ENCODE measurements at regions not wholly inside any gene's neighbourhood (a gene's known extent, or its start where the extent isn't known, plus 50 kb on each side); places are given as distances from the start of the nearest gene placed in this dataset.
"Not testable (repeated sequence)": the region's sequence is repeated elsewhere in the genome, so short reads cannot be mapped to it uniquely, and the experiment has no call there.

- no CpG with 5 or more reads among the region's 2 CpGs for WGBS (ENCODE audit: insufficient coverage)
- Histone ChIP-seq H3K4me1 (ENCODE audit: control insufficient read depth, insufficient read depth, low read length) (peaks cover 3% of the 10 kb centered on the region), H3K36me3 (ENCODE audit: control insufficient read depth, insufficient read depth, low read length) (no peaks in the 10 kb centered on the region), H3K4me3 (ENCODE audit: low read length) (no peak overlapping the region), H3K9me3 (replicated peaks; ENCODE audit: control insufficient read depth, low read depth, low read length) (no peaks in the 10 kb centered on the region), H3K27me3 (ENCODE audit: control insufficient read depth, insufficient read depth, low read length) (no peaks in the 10 kb centered on the region), H3K27ac (ENCODE audit: low read length) (no peak overlapping the region)
- peak; percentile 34 for DNase-seq
These were observed 101.1 kb downstream of the DACT1 start for GRCh38 chr14:58738876-58739275.

- peaks cover 3% of the 10 kb centered on the region for H3K4me1 ChIP-seq (ENCODE audit: control insufficient read depth, insufficient read depth, low read length)
- H3K4me3 ChIP-seq (ENCODE audit: low read length), result no peak overlapping the region
- no peaks in the 10 kb centered on the region for H3K36me3 ChIP-seq (ENCODE audit: control insufficient read depth, insufficient read depth, low read length)
- WGBS (ENCODE audit: insufficient coverage), result 86% methylated on average over 1 of the region's 3 CpGs
- no peaks in the 10 kb centered on the region for H3K9me3 ChIP-seq (replicated peaks; ENCODE audit: control insufficient read depth, low read depth, low read length)
- no peak for DNase-seq
- no peaks in the 10 kb centered on the region for H3K27me3 ChIP-seq (ENCODE audit: control insufficient read depth, insufficient read depth, low read length)
- no peak overlapping the region for H3K27ac ChIP-seq (ENCODE audit: low read length)
These were observed 101.9 kb downstream of the DACT1 start for GRCh38 chr14:58739674-58740073.

GRCh38 chr14:58740379-58740935 lies 102.7 kb downstream of the DACT1 start:
- Histone ChIP-seq H3K9me3 (replicated peaks; ENCODE audit: control insufficient read depth, low read depth, low read length) (no peaks in the 10 kb centered on the region), H3K4me1 (ENCODE audit: control insufficient read depth, insufficient read depth, low read length) (peaks cover 3% of the 10 kb centered on the region), H3K36me3 (ENCODE audit: control insufficient read depth, insufficient read depth, low read length) (no peaks in the 10 kb centered on the region), H3K27me3 (ENCODE audit: control insufficient read depth, insufficient read depth, low read length) (no peaks in the 10 kb centered on the region), H3K4me3 (ENCODE audit: low read length) (no peak overlapping the region), H3K27ac (ENCODE audit: low read length) (peak overlapping the region; percentile 53)
- peak; percentile 81 for DNase-seq
- WGBS (ENCODE audit: insufficient coverage), result 65% methylated on average over 3 of the region's 4 CpGs

GRCh38 chr14:58744801-58745394 lies 107.1 kb downstream of the DACT1 start:
- Histone ChIP-seq H3K27me3 (ENCODE audit: control insufficient read depth, insufficient read depth, low read length) (no peaks in the 10 kb centered on the region), H3K9me3 (replicated peaks; ENCODE audit: control insufficient read depth, low read depth, low read length) (no peaks in the 10 kb centered on the region), H3K4me3 (ENCODE audit: low read length) (no peak overlapping the region), H3K4me1 (ENCODE audit: control insufficient read depth, insufficient read depth, low read length) (peaks cover 4% of the 10 kb centered on the region), H3K36me3 (ENCODE audit: control insufficient read depth, insufficient read depth, low read length) (no peaks in the 10 kb centered on the region), H3K27ac (ENCODE audit: low read length) (no peak overlapping the region)
- DNase-seq, result no peak
- 70% methylated on average over 3 of the region's 5 CpGs for WGBS (ENCODE audit: insufficient coverage)

GRCh38 chr14:58746261-58746660 lies 108.5 kb downstream of the DACT1 start:
- H3K4me3 ChIP-seq (ENCODE audit: low read length), result no peak overlapping the region
- WGBS (ENCODE audit: insufficient coverage), result no CpG with 5 or more reads among the region's 1 CpG
- H3K27me3 ChIP-seq (ENCODE audit: control insufficient read depth, insufficient read depth, low read length), result no peaks in the 10 kb centered on the region
- H3K27ac ChIP-seq (ENCODE audit: low read length), result no peak overlapping the region
- no peaks in the 10 kb centered on the region for H3K9me3 ChIP-seq (replicated peaks; ENCODE audit: control insufficient read depth, low read depth, low read length)
- DNase-seq, result no peak
- H3K4me1 ChIP-seq (ENCODE audit: control insufficient read depth, insufficient read depth, low read length), result peaks cover 4% of the 10 kb centered on the region
- no peaks in the 10 kb centered on the region for H3K36me3 ChIP-seq (ENCODE audit: control insufficient read depth, insufficient read depth, low read length)

GRCh38 chr14:58746701-58747100 lies 108.9 kb downstream of the DACT1 start:
- Histone ChIP-seq H3K27me3 (ENCODE audit: control insufficient read depth, insufficient read depth, low read length) (no peaks in the 10 kb centered on the region), H3K27ac (ENCODE audit: low read length) (no peak overlapping the region), H3K4me3 (ENCODE audit: low read length) (no peak overlapping the region), H3K36me3 (ENCODE audit: control insufficient read depth, insufficient read depth, low read length) (no peaks in the 10 kb centered on the region), H3K9me3 (replicated peaks; ENCODE audit: control insufficient read depth, low read depth, low read length) (no peaks in the 10 kb centered on the region), H3K4me1 (ENCODE audit: control insufficient read depth, insufficient read depth, low read length) (peaks cover 4% of the 10 kb centered on the region)
- DNase-seq, result no peak
- WGBS (ENCODE audit: insufficient coverage), result 83% methylated on average over 1 of the region's 3 CpGs

- Histone ChIP-seq H3K27me3 (ENCODE audit: control insufficient read depth, insufficient read depth, low read length) (no peaks in the 10 kb centered on the region), H3K36me3 (ENCODE audit: control insufficient read depth, insufficient read depth, low read length) (no peaks in the 10 kb centered on the region), H3K27ac (ENCODE audit: low read length) (no peak overlapping the region), H3K4me1 (ENCODE audit: control insufficient read depth, insufficient read depth, low read length) (peaks cover 9% of the 10 kb centered on the region), H3K4me3 (ENCODE audit: low read length) (no peak overlapping the region), H3K9me3 (replicated peaks; ENCODE audit: control insufficient read depth, low read depth, low read length) (no peaks in the 10 kb centered on the region)
- 100% methylated on average over 4 of the region's 7 CpGs for WGBS (ENCODE audit: insufficient coverage)
- peak; percentile 47 for DNase-seq
These were observed 109.4 kb downstream of the DACT1 start for GRCh38 chr14:58747181-58747580.

GRCh38 chr14:58748251-58748650 lies 110.5 kb downstream of the DACT1 start:
- not testable (repeated sequence) for H3K36me3 ChIP-seq (ENCODE audit: control insufficient read depth, insufficient read depth, low read length); H3K27me3 ChIP-seq (ENCODE audit: control insufficient read depth, insufficient read depth, low read length); DNase-seq; H3K4me3 ChIP-seq (ENCODE audit: low read length); H3K9me3 ChIP-seq (replicated peaks; ENCODE audit: control insufficient read depth, low read depth, low read length); H3K27ac ChIP-seq (ENCODE audit: low read length)
- peaks cover 15% of the 10 kb centered on the region for H3K4me1 ChIP-seq (ENCODE audit: control insufficient read depth, insufficient read depth, low read length)
- WGBS (ENCODE audit: insufficient coverage), result 100% methylated on average over 1 of the region's 8 CpGs

GRCh38 chr14:58749066-58749669 lies 111.4 kb downstream of the DACT1 start:
- H3K4me3 ChIP-seq (ENCODE audit: low read length), result no peak overlapping the region
- H3K9me3 ChIP-seq (replicated peaks; ENCODE audit: control insufficient read depth, low read depth, low read length), result no peaks in the 10 kb centered on the region
- no peaks in the 10 kb centered on the region for H3K36me3 ChIP-seq (ENCODE audit: control insufficient read depth, insufficient read depth, low read length)
- peak; percentile 54 for DNase-seq
- no peak overlapping the region for H3K27ac ChIP-seq (ENCODE audit: low read length)
- 90% methylated on average over 2 of the region's 5 CpGs for WGBS (ENCODE audit: insufficient coverage)
- H3K27me3 ChIP-seq (ENCODE audit: control insufficient read depth, insufficient read depth, low read length), result no peaks in the 10 kb centered on the region
- peaks cover 22% of the 10 kb centered on the region for H3K4me1 ChIP-seq (ENCODE audit: control insufficient read depth, insufficient read depth, low read length)

- no peak for DNase-seq
- Histone ChIP-seq H3K4me3 (ENCODE audit: low read length) (no peak overlapping the region), H3K36me3 (ENCODE audit: control insufficient read depth, insufficient read depth, low read length) (no peaks in the 10 kb centered on the region), H3K27me3 (ENCODE audit: control insufficient read depth, insufficient read depth, low read length) (no peaks in the 10 kb centered on the region), H3K4me1 (ENCODE audit: control insufficient read depth, insufficient read depth, low read length) (peaks cover 33% of the 10 kb centered on the region), H3K27ac (ENCODE audit: low read length) (no peak overlapping the region), H3K9me3 (replicated peaks; ENCODE audit: control insufficient read depth, low read depth, low read length) (no peaks in the 10 kb centered on the region)
- 95% methylated on average over 8 of the region's 9 CpGs for WGBS (ENCODE audit: insufficient coverage)
These were observed 112.8 kb downstream of the DACT1 start for GRCh38 chr14:58750321-58751269.

Measured in muscle of leg (tissue), 3 donors.